Spleen (tissue), 11 donors: ENCODE measurements at regions not wholly inside any gene's neighbourhood (a gene's known extent, or its start where the extent isn't known, plus 50 kb on each side); places are given as distances from the start of the nearest gene placed in this dataset.

Source experiments
- DNase-seq: peaks from one replicate; pipeline ENCODE4 v3.0.0-alpha.2; 2020
- H3K27ac ChIP-seq, 8 donors: fragments of 200-600 bp; sonication (generic) in 7 of 8; 1 replicate in 4 of 8; 2 replicates in 4 of 8; pipeline versions ENCODE4 v1.5.0 to v1.8.0; 2016 to 2021; ENCODE audit warnings: inconsistent platforms in 4 of 8, mild to moderate bottlenecking in 4 of 8, moderate library complexity in 1 of 8
- H3K27me3 ChIP-seq, 7 donors: fragments of 200-600 bp; sonication (generic) in 6 of 7; replicated peaks in 1 of 7; 1 replicate in 4 of 7; 2 replicates in 3 of 7; pipeline versions ENCODE4 v1.5.0 to v1.8.0; 2016 to 2021; ENCODE audit warnings: inconsistent platforms in 3 of 7, mild to moderate bottlenecking in 1 of 7
- H3K36me3 ChIP-seq, 6 donors: fragments of 200-600 bp; sonication (generic) in 5 of 6; 1 replicate in 4 of 6; 2 replicates in 2 of 6; pipeline versions ENCODE4 v1.5.0 to v1.8.0; 2016 to 2021; ENCODE audit warnings: inconsistent platforms in 2 of 6
- H3K4me1 ChIP-seq, 6 donors: fragments of 200-600 bp; sonication (generic) in 5 of 6; 1 replicate in 3 of 6; 2 replicates in 3 of 6; pipeline versions ENCODE4 v1.5.0 to v1.8.0; 2016 to 2021; ENCODE audit warnings: inconsistent platforms in 3 of 6
- H3K4me3 ChIP-seq, 8 donors: fragments of 200-600 bp; sonication (generic) in 7 of 8; 1 replicate in 4 of 8; 2 replicates in 4 of 8; pipeline versions ENCODE4 v1.5.0 to v1.8.0; 2016 to 2021; ENCODE audit warnings: inconsistent platforms in 4 of 8, mild to moderate bottlenecking in 4 of 8, moderate library complexity in 2 of 8
- H3K9me3 ChIP-seq, 8 donors: fragments of 200-600 bp; sonication (generic) in 7 of 8; 1 replicate in 4 of 8; 2 replicates in 4 of 8; pipeline versions ENCODE4 v1.5.0 to v1.8.0; 2016 to 2021; ENCODE audit warnings: inconsistent platforms in 4 of 8
- CTCF ChIP-seq, 11 experiments: fragments of 200-600 bp in 7 of 11; fragments of 450-650 bp in 4 of 11; sonication (generic) in 4 of 11; IDR thresholded peaks in 8 of 11; conservative IDR thresholded peaks in 3 of 11; 1 replicate in 7 of 11; 2 replicates in 4 of 11; pipeline versions ENCODE4 v1.4.0 to v1.8.0; 2016 to 2021; ENCODE audit warnings: antibody characterized with exemption in 11 of 11, inconsistent platforms in 4 of 11, mild to moderate bottlenecking in 1 of 11
- POLR2A ChIP-seq, 3 donors: fragments of 450-650 bp; IDR thresholded peaks; one replicate each; pipeline ENCODE4 v1.5.1; 2017; ENCODE audit warnings: antibody characterized with exemption in 3 of 3, mild to moderate bottlenecking in 1 of 3
- POLR2AphosphoS5 ChIP-seq, 3 donors: sonication (generic); formaldehyde crosslinking; IDR thresholded peaks; one replicate each; pipeline ENCODE4 v1.5.1; 2017; ENCODE audit warnings: antibody characterized with exemption in 3 of 3
- WGBS, 5 donors: extraction: QIAGEN DNeasy Blood & Tissue Kit in 3 of 5; methylation state at CpG; one replicate each; pipeline versions ENCODE4 v1.1.5 to v1.1.7; 2013 to 2018; 5-methylcytosine and 5-hydroxymethylcytosine counted together
- intact Hi-C: fragments of 100-400 bp; cut with DNase I; formaldehyde crosslinking; loops from one replicate; pipeline ENCODE4 v1.15.0; 2023; ENCODE audit warnings: low total_unique reads
- donor health status: healthy with polysubstance abuse.
- donor health status: DM: no; HTN: no; CAD: no; lungs with moderate emphysema.
- donor health status: DM: no; HTN: no; CAD: no.
- donor health status: Bipolar disorder and iron deficiency.
- donor health status: healthy.
- donor health status: DM: no; HTN: no; CAD: no.
- donor health status: DM: yes; HTN: yes; CAD: no.

GRCh38 chr10:128275388-128276177, 149.4 kb upstream of the MKI67 start:
- intact Hi-C loops: no loop called here
- H3K27me3 ChIP-seq: peaks cover 0 to 96% (median 21%) of the 10 kb centered on the region in 7 donors
- peak overlapping the region in 1 of 8 donors; percentile 11 for H3K4me3 ChIP-seq
- H3K36me3 ChIP-seq: no peaks in the 10 kb centered on the region
- no peak overlapping the region for H3K27ac ChIP-seq
- DNase-seq: no peak
- no peak for TF ChIP-seq POLR2AphosphoS5 (IDR thresholded peaks at IDR 0.05)
- TF ChIP-seq CTCF (IDR thresholded peaks at IDR 0.05 in 8 of 11, conservative IDR thresholded peaks at IDR 0.05 in 3 of 11): no peak
- TF ChIP-seq POLR2A (IDR thresholded peaks at IDR 0.05): no peak
- no peaks in the 10 kb centered on the region for H3K9me3 ChIP-seq
- peaks cover 0 to 11% (median 6%) of the 10 kb centered on the region in 6 donors for H3K4me1 ChIP-seq
- 46 to 57% (median 49%) methylated on average over 19 of the region's 19 CpGs for WGBS, 5 donors

- H3K4me1 ChIP-seq: peaks cover 0 to 11% (median 6%) of the 10 kb centered on the region in 6 donors
- no peak for TF ChIP-seq POLR2A (IDR thresholded peaks at IDR 0.05)
- no peak for TF ChIP-seq POLR2AphosphoS5 (IDR thresholded peaks at IDR 0.05)
- TF ChIP-seq CTCF (IDR thresholded peaks at IDR 0.05 in 8 of 11, conservative IDR thresholded peaks at IDR 0.05 in 3 of 11): no peak
- peaks cover 0 to 79% (median 20%) of the 10 kb centered on the region in 7 donors for H3K27me3 ChIP-seq
- intact Hi-C loops: no loop called here
- no peak overlapping the region for H3K27ac ChIP-seq
- no peaks in the 10 kb centered on the region for H3K9me3 ChIP-seq
- H3K36me3 ChIP-seq: no peaks in the 10 kb centered on the region
- 37 to 58% (median 48%) methylated on average over 8 of the region's 8 CpGs for WGBS, 5 donors
- DNase-seq: no peak
- H3K4me3 ChIP-seq: no peak overlapping the region
These were observed 151.1 kb upstream of the MKI67 start for GRCh38 chr10:128277267-128277840.

GRCh38 chr10:128278362-128278761, 152.1 kb upstream of the MKI67 start:
- TF ChIP-seq POLR2A (IDR thresholded peaks at IDR 0.05): no peak
- TF ChIP-seq CTCF (IDR thresholded peaks at IDR 0.05 in 8 of 11, conservative IDR thresholded peaks at IDR 0.05 in 3 of 11): no peak
- TF ChIP-seq POLR2AphosphoS5 (IDR thresholded peaks at IDR 0.05): no peak
- intact Hi-C loops: no loop called here
- no peaks in the 10 kb centered on the region for H3K36me3 ChIP-seq
- peaks cover 0 to 11% (median 6%) of the 10 kb centered on the region in 6 donors for H3K4me1 ChIP-seq
- WGBS, 5 donors: 40 to 52% (median 49%) methylated on average over 7 of the region's 7 CpGs
- H3K4me3 ChIP-seq: no peak overlapping the region
- no peaks in the 10 kb centered on the region for H3K9me3 ChIP-seq
- no peak for DNase-seq
- peaks cover 0 to 69% (median 16%) of the 10 kb centered on the region in 7 donors for H3K27me3 ChIP-seq
- H3K27ac ChIP-seq: no peak overlapping the region

GRCh38 chr10:128280271-128280670, 154.0 kb upstream of the MKI67 start:
- H3K4me3 ChIP-seq: no peak overlapping the region
- no peaks in the 10 kb centered on the region for H3K36me3 ChIP-seq
- intact Hi-C loops: no loop called here
- DNase-seq: no peak
- TF ChIP-seq POLR2AphosphoS5 (IDR thresholded peaks at IDR 0.05) (no peak), CTCF (IDR thresholded peaks at IDR 0.05 in 8 of 11, conservative IDR thresholded peaks at IDR 0.05 in 3 of 11) (no peak), POLR2A (IDR thresholded peaks at IDR 0.05) (no peak)
- H3K9me3 ChIP-seq: no peaks in the 10 kb centered on the region
- H3K4me1 ChIP-seq: peaks cover 0 to 5% (median 3%) of the 10 kb centered on the region in 6 donors
- 62 to 73% (median 66%) methylated on average over 2 of the region's 2 CpGs for WGBS, 5 donors
- H3K27ac ChIP-seq: no peak overlapping the region
- peaks cover 0 to 66% (median 14%) of the 10 kb centered on the region in 7 donors for H3K27me3 ChIP-seq
